SK-N-SH (cell line): ENCODE measurements at regions not wholly inside any gene's neighbourhood (a gene's known extent, or its start where the extent isn't known, plus 50 kb on each side); places are given as distances from the start of the nearest gene placed in this dataset.

Experiments
- CTCF ChIA-PET: fragments of 300-600, 350-600 bp; formaldehyde crosslinking; extraction: SDS; loops from one replicate; lab custom pipeline; 2021; lab: Yijun Ruan, JAX
- POLR2A ChIA-PET: fragments of 350-600 bp; sonication (Branson Sonifier 250); formaldehyde crosslinking; extraction: SDS; loops from one replicate; lab custom pipeline; 2020; ENCODE audit warnings: antibody characterized with exemption, inconsistent platforms; lab: Yijun Ruan, JAX
- DNase-seq: peaks from one replicate; pipeline ENCODE4 v3.0.0; 2012
- H2AFZ ChIP-seq: fragments of 200-600 bp; sonication (generic); 2 replicates; pipeline ENCODE4 v1.8.1; 2016; ENCODE audit warnings: antibody characterized with exemption, mild to moderate bottlenecking, low read depth
- H3F3A ChIP-seq: fragments of 200-600 bp; sonication (generic); replicated peaks from 2 replicates; pipeline ENCODE3; 2016; ENCODE audit warnings: antibody characterized with exemption, mild to moderate bottlenecking; ENCODE audit not compliant: insufficient read depth
- H3K27ac ChIP-seq, 2 experiments: fragments of 200-500 bp in 1 of 2; fragments of 200-600 bp in 1 of 2; sonication (Bioruptor generic) in 1 of 2; sonication (generic), shearing (Covaris generic) in 1 of 2; 2 replicates each; pipeline versions ENCODE4 v1.5.1 to v1.6.1; 2014 to 2016; ENCODE audit warnings: low read depth in 2 of 2, inconsistent platforms in 1 of 2, low read length in 1 of 2, mild to moderate bottlenecking in 1 of 2, mixed read lengths in 1 of 2
- H3K27me3 ChIP-seq: fragments of 200-600 bp; sonication (generic), shearing (Covaris generic); 2 replicates; pipeline ENCODE4 v1.6.1; 2016; ENCODE audit warnings: mixed run types; ENCODE audit not compliant: insufficient read depth
- H3K36me3 ChIP-seq, 2 experiments: fragments of 200-500 bp in 1 of 2; fragments of 200-600 bp in 1 of 2; sonication (Bioruptor generic) in 1 of 2; sonication (generic) in 1 of 2; replicated peaks in 1 of 2; 2 replicates each; pipeline versions ENCODE3 to v1.5.1; 2014 to 2016; ENCODE audit warnings: low read length in 1 of 2, mild to moderate bottlenecking in 1 of 2; ENCODE audit not compliant: insufficient read depth in 2 of 2, control insufficient read depth in 1 of 2
- H3K4me1 ChIP-seq, 2 experiments: fragments of 200-500 bp in 1 of 2; fragments of 200-600 bp in 1 of 2; sonication (Bioruptor generic) in 1 of 2; sonication (generic), shearing (Covaris generic) in 1 of 2; 2 replicates each; pipeline versions ENCODE4 v1.5.1 to v1.6.1; 2014 to 2016; ENCODE audit warnings: low read depth in 1 of 2, low read length in 1 of 2, mixed run types in 1 of 2; ENCODE audit not compliant: insufficient read depth in 2 of 2, control insufficient read depth in 1 of 2
- H3K4me2 ChIP-seq: fragments of 200-600 bp; sonication (generic), shearing (Covaris generic); 2 replicates; pipeline ENCODE4 v1.6.1; 2017; ENCODE audit warnings: mixed run types
- H3K4me3 ChIP-seq, 2 experiments: fragments of 200-500 bp in 1 of 2; fragments of 200-600 bp in 1 of 2; sonication (Bioruptor generic) in 1 of 2; sonication (generic), shearing (Covaris generic) in 1 of 2; 2 replicates each; pipeline versions ENCODE4 v1.5.1 to v1.8.1; 2014 to 2016; ENCODE audit warnings: low read depth in 2 of 2, inconsistent platforms in 1 of 2, low read length in 1 of 2, mild to moderate bottlenecking in 1 of 2, mixed read lengths in 1 of 2, moderate library complexity in 1 of 2
- H3K79me2 ChIP-seq: fragments of 200-600 bp; sonication (generic); 2 replicates; pipeline ENCODE4 v1.8.1; 2017; ENCODE audit warnings: mild to moderate bottlenecking; ENCODE audit not compliant: insufficient read depth
- H3K9ac ChIP-seq: fragments of 200-600 bp; sonication (generic); 2 replicates; pipeline ENCODE4 v1.6.1; 2017; ENCODE audit warnings: mixed run types
- H3K9me2 ChIP-seq: fragments of 200-600 bp; sonication (generic); 2 replicates; pipeline ENCODE4 v1.6.1; 2017; ENCODE audit warnings: mixed run types
- H3K9me3 ChIP-seq: fragments of 200-600 bp; sonication (generic); 2 replicates; pipeline ENCODE4 v1.6.1; 2017; ENCODE audit warnings: mixed run types, mild to moderate bottlenecking, moderate library complexity
- H4K20me1 ChIP-seq: fragments of 200-600 bp; sonication (generic); 2 replicates; pipeline ENCODE4 v1.6.1; 2017; ENCODE audit warnings: mild to moderate bottlenecking, mixed run types; ENCODE audit not compliant: insufficient read depth
- ELF1 ChIP-seq: IDR thresholded peaks from 2 replicates; pipeline ENCODE4 v1.4.0; 2012
- EZH2phosphoT487 ChIP-seq: fragments of 200-600 bp; sonication (generic); IDR thresholded peaks from 2 replicates; pipeline ENCODE4 v1.6.1; 2017; ENCODE audit warnings: low read depth, mixed run types, mild to moderate bottlenecking, antibody characterized with exemption, moderate library complexity, borderline replicate concordance
- GABPA ChIP-seq: IDR thresholded peaks from 2 replicates; pipeline ENCODE4 v1.4.0; 2012; ENCODE audit warnings: low read depth, mild to moderate bottlenecking
- MEF2A ChIP-seq: IDR thresholded peaks from 2 replicates; pipeline ENCODE4 v1.4.0; 2012; ENCODE audit warnings: low read depth, borderline replicate concordance
- POLR2AphosphoS5 ChIP-seq: IDR thresholded peaks from 2 replicates; pipeline ENCODE4 v1.6.1; 2012; ENCODE audit warnings: low read depth, low read length
- RAD21 ChIP-seq: IDR thresholded peaks from 2 replicates; pipeline ENCODE4 v1.6.1; 2012; ENCODE audit warnings: mild to moderate bottlenecking, low read length
- RCOR1 ChIP-seq: fragments of 150-350 bp; IDR thresholded peaks from 2 replicates; pipeline ENCODE4 v1.6.1; 2017; ENCODE audit warnings: antibody characterized with exemption, low read length
- YY1 ChIP-seq: IDR thresholded peaks from 2 replicates; pipeline ENCODE4 v1.4.0; 2012; ENCODE audit warnings: low read depth, mild to moderate bottlenecking
- WGBS: methylation state at CpG from one replicate; pipeline ENCODE4 v1.1.6; 2017; ENCODE audit warnings: low lambda C conversion rate; 5-methylcytosine and 5-hydroxymethylcytosine counted together
- TF ChIP-seq, protein P1 (sequence below): fragments of 150-350 bp; IDR thresholded peaks from 2 replicates; pipeline ENCODE4 v1.6.1; 2016; ENCODE audit warnings: mild to moderate bottlenecking, low read depth, low read length
- TF ChIP-seq, protein P2 (sequence below): fragments of 150-350 bp; IDR thresholded peaks from 2 replicates; pipeline ENCODE4 v1.6.1; 2017; ENCODE audit warnings: antibody characterized with exemption, low read length, low read depth, borderline replicate concordance
- TF ChIP-seq, protein P3 (sequence below): IDR thresholded peaks from 2 replicates; pipeline ENCODE4 v1.4.0; 2012; ENCODE audit warnings: low read depth, borderline replicate concordance
- TF ChIP-seq, protein P4 (sequence below): IDR thresholded peaks from 2 replicates; pipeline ENCODE4 v1.6.1; 2012; ENCODE audit warnings: mild to moderate bottlenecking, low read depth, low read length, moderate library complexity

DNA sequence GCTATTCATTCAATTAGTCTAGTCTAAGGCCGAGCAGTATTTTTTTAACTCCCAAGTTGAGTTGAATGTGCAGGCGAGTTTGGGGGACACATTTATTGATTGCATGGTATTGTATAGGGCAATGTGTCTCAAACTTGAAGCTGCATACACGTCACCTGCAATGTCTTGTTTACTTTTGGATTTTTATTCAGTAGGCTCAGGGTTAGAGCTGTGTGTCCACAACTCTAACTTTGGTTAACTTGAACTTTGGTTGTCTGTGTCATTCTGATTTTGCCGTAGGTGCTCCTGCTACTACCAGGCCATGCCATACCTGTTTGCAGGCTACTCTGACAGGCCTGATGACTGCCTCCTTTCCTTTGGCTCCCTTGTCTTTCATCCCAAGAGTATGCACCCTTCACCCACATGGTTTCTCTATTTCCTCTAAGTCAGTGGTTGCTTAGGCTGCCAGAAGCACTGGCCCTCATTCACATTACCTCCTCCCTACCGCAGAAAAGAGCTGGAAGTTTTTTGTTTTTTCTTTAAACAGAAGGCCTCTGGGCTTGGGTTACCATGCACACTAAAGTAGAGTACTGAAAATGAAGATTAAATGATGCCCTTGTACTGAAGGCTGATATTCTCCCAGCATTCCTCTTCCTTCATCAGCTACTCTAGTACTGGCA, 219.4 kb upstream of the SPOPL start (continued):
- TF ChIP-seq, protein P1, sequence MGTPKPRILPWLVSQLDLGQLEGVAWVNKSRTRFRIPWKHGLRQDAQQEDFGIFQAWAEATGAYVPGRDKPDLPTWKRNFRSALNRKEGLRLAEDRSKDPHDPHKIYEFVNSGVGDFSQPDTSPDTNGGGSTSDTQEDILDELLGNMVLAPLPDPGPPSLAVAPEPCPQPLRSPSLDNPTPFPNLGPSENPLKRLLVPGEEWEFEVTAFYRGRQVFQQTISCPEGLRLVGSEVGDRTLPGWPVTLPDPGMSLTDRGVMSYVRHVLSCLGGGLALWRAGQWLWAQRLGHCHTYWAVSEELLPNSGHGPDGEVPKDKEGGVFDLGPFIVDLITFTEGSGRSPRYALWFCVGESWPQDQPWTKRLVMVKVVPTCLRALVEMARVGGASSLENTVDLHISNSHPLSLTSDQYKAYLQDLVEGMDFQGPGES = no peak
- no peak for TF ChIP-seq POLR2AphosphoS5
- TF ChIP-seq, all 33 proteins: peak for 0

DNA sequence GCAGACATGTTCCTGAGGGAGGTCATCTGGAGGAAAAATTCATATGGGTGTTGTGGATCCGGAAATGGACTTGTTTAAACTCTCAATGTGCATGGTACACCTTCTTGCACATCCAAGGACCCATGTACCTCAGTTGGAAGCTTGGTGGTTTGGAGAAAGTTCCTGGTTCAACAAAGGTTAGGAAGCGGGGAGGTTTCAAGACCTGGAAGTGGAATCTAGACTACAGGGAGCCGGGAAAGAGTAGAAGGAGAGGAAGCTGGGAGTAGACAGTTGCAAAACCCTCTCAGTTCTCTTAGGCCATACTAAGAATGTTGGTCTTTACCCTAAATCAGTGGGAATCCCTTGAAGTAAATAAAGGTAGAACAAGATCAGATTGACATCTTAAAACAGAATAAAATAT, 209.8 kb upstream of the SPOPL start:
- Histone ChIP-seq H3K9ac (no peak overlapping the region), H3K4me2 (no peak overlapping the region), H3K36me3 (no peaks in the 10 kb centered on the region), H3K4me3 (no peak overlapping the region), H3K27ac (no peak overlapping the region), H3K27me3 (no peaks in the 10 kb centered on the region), H3K4me1 (no peaks in the 10 kb centered on the region; a peak in 1 of 4 replicates), H3K9me2 (no peaks in the 10 kb centered on the region), H3F3A (no peaks in the 10 kb centered on the region), H4K20me1 (no peaks in the 10 kb centered on the region), H3K9me3 (no peaks in the 10 kb centered on the region), H3K79me2 (no peaks in the 10 kb centered on the region), H2AFZ (no peak overlapping the region)
- POLR2A ChIA-PET = no interaction called here
- no peak for DNase-seq
- CTCF ChIA-PET = interaction anchor here (0.6 kb wide), 1 partner anchor 50 kb away, joined by 3 read pairs; no protein-coding TSS in a partner anchor
- TF ChIP-seq YY1 (no peak), MEF2A (no peak), RCOR1 (no peak), RAD21 (no peak), GABPA (no peak), ELF1 (no peak), EZH2phosphoT487 (no peak)
- TF ChIP-seq, protein P2, sequence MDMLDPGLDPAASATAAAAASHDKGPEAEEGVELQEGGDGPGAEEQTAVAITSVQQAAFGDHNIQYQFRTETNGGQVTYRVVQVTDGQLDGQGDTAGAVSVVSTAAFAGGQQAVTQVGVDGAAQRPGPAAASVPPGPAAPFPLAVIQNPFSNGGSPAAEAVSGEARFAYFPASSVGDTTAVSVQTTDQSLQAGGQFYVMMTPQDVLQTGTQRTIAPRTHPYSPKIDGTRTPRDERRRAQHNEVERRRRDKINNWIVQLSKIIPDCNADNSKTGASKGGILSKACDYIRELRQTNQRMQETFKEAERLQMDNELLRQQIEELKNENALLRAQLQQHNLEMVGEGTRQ = no peak
- TF ChIP-seq, protein P1 = no peak
- TF ChIP-seq, protein P3, sequence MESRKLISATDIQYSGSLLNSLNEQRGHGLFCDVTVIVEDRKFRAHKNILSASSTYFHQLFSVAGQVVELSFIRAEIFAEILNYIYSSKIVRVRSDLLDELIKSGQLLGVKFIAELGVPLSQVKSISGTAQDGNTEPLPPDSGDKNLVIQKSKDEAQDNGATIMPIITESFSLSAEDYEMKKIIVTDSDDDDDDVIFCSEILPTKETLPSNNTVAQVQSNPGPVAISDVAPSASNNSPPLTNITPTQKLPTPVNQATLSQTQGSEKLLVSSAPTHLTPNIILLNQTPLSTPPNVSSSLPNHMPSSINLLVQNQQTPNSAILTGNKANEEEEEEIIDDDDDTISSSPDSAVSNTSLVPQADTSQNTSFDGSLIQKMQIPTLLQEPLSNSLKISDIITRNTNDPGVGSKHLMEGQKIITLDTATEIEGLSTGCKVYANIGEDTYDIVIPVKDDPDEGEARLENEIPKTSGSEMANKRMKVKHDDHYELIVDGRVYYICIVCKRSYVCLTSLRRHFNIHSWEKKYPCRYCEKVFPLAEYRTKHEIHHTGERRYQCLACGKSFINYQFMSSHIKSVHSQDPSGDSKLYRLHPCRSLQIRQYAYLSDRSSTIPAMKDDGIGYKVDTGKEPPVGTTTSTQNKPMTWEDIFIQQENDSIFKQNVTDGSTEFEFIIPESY = no peak
- TF ChIP-seq, protein P4, sequence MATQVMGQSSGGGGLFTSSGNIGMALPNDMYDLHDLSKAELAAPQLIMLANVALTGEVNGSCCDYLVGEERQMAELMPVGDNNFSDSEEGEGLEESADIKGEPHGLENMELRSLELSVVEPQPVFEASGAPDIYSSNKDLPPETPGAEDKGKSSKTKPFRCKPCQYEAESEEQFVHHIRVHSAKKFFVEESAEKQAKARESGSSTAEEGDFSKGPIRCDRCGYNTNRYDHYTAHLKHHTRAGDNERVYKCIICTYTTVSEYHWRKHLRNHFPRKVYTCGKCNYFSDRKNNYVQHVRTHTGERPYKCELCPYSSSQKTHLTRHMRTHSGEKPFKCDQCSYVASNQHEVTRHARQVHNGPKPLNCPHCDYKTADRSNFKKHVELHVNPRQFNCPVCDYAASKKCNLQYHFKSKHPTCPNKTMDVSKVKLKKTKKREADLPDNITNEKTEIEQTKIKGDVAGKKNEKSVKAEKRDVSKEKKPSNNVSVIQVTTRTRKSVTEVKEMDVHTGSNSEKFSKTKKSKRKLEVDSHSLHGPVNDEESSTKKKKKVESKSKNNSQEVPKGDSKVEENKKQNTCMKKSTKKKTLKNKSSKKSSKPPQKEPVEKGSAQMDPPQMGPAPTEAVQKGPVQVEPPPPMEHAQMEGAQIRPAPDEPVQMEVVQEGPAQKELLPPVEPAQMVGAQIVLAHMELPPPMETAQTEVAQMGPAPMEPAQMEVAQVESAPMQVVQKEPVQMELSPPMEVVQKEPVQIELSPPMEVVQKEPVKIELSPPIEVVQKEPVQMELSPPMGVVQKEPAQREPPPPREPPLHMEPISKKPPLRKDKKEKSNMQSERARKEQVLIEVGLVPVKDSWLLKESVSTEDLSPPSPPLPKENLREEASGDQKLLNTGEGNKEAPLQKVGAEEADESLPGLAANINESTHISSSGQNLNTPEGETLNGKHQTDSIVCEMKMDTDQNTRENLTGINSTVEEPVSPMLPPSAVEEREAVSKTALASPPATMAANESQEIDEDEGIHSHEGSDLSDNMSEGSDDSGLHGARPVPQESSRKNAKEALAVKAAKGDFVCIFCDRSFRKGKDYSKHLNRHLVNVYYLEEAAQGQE = no peak
- 92% methylated on average over 3 of the region's 3 CpGs for WGBS
